DMS 273 (cell line): ENCODE measurements at regions not wholly inside any gene's neighbourhood (a gene's known extent, or its start where the extent isn't known, plus 50 kb on each side); places are given as distances from the start of the nearest gene placed in this dataset.
A peak's percentile ranks its signal among the peaks of the same experiment; 100 is the strongest.
"Not testable (repeated sequence)": the region's sequence is repeated elsewhere in the genome, so short reads cannot be mapped to it uniquely, and the experiment has no call there.

Source experiments
- DNase-seq: peaks from one replicate; lab custom pipeline; 2025; ENCODE audit not compliant: unreplicated experiment; lab: John Stamatoyannopoulos, UW

GRCh38 chr11:44451706-44452105 is 113.8 kb upstream of the CD82 start:
- no peak for DNase-seq

DNA sequence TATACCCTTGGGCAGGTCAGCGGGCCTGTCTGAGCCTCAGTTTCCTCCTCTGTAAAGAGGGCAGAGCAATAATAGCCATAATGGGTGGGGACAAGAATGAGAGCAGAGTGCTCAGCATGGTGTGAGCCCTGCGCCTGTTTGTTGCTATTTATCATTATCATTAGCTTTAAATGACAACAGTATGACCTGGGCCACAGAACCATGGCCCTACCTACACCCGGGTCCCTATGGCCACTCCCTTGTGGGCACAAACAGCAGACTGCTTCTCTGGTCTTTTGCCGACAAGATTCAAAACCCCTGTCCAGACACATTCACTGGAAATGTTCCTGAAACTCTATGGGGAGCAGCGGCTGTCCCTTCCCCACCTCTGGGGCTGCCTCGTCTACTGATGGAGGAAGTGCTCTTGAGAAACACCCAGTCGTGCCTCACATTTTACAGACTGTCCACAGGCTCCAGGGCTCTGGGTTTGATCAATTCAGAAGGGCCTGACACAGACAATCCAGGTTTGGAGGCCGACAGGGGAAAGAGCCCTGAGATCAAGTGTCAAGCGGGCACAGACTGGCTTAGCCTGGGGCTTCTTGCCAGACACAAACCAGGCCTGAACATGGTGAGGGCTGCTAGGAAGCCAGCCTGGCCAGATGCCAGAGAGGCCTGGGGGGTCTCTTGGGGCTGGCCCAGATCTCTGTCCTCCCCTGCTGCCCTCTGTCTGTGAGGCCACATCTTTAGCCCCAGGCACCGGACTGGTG is 112.5 kb upstream of the CD82 start:
- DNase-seq = no peak

DNA sequence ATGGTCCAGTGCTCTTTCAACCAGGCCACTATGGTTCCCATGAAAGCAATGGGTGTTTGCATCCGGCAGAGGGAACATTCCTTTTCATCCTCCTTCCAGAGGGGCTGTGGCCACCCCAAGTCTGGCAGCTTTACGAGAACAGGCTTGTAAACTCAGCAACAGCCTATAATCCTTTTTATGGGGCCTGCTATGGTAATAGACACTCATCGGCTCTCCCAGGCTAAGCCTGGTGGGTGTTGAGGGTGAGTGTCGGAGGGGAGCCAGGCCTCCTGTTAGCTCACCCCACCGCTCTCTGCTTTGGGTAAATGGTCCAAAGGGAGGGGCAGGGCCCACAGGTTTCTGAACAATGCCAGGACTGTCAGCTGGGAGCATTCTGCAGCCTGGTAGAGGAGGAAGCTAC is 111.6 kb upstream of the CD82 start:
- DNase-seq = no peak

DNA sequence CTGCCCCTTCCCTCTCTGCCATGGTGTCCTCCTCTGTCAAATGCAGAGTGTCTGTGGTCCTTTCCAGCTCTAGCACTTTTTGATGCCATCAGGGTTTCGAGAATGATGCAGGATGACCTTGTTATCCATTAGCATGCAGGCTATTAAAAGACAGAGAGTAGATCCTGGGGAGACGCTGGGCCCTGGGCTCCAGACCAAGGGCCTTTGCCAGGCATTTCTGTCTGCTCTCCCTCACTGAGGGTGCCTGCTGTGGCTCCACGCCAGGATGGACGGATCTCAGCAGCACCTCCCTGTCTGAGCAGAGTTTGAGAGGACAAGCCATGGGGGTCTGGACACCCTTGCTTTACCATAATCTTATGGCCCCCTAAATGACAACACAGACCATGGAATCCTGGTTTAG is 110.8 kb upstream of the CD82 start:
- no peak for DNase-seq

GRCh38 chr11:44456544-44457300 is 108.7 kb upstream of the CD82 start:
- DNase-seq = peak; percentile 27

DNA sequence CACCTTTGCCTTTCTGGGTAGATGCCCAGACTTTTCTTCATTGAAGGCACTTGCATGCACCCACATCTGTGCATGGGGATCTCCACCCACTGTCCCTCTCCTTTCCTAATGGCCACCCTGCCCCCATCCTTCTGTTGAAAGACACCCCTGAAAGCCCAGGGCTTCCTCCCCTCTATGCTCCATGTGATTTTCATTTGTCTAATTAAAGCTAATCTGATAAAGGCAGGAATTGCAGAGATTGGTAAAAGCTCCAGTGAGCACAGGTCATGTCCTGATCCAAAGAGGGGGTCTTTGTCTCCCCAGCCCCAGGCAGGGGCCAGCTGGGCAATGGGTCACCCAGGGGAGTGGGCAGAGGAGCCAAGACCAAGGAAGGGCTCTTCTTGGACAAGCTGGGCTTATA is 107.6 kb upstream of the CD82 start:
- no peak for DNase-seq

GRCh38 chr11:44463751-44464150 is 101.7 kb upstream of the CD82 start:
- DNase-seq = no peak

DNA sequence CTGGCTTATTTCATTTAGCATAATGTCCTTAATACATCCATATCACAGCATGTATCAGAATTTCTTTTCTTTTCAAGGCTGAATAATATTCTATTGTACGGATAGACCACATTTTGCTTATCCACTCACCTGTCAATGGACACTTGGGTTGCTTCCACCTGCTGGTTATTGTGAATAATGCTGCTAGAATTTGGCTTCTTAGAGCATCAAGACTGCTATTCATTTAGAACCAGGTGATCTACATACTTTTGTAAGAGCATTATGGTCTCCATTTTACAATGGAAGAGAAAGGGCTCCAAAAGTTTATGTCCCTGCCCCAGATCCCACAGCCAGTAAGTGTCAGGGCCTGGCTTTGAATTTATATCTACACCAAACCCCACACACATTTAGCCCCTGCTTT is 100.7 kb upstream of the CD82 start:
- peak; percentile 25 for DNase-seq

DNA sequence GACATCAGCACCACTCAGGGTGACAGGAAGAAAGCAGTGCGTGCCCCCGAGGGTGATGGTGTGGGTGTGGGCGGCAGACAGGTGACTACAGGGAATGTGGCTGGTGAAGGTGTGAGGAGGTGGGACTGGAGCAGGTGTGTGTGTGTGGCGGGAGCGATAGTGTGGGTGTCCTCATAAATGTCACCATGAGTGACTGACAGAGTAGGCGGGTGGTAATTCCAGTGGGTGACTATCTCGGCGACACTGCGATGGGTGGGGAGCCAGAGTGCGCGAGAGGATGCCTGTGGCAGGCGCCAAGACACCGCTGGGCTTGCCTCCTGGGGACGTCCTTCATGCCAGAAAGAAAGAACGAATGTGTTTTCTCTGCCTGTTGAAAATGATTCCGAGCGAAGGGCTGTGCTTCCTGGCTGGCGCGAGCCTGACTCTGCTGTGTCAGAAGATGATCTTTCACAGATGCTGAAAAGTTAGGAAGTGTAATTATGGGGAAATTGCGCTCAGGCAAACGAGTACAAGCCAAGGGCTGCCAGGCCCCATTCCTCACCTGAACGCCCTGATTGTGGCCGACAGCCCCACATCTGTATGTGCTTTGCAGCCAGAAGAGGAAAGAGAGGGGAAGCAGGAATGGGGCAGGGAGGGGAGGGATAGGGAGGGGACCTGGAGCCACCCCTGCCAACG is 98.8 kb upstream of the CD82 start:
- DNase-seq = no peak

- no peak for DNase-seq
Observed at GRCh38 chr11:44467413-44467812, 98.0 kb upstream of the CD82 start.

- no peak for DNase-seq
Observed at GRCh38 chr11:44467931-44468330, 97.5 kb upstream of the CD82 start.

GRCh38 chr11:44468345-44468988 is 97.0 kb upstream of the CD82 start:
- DNase-seq = no peak

DNA sequence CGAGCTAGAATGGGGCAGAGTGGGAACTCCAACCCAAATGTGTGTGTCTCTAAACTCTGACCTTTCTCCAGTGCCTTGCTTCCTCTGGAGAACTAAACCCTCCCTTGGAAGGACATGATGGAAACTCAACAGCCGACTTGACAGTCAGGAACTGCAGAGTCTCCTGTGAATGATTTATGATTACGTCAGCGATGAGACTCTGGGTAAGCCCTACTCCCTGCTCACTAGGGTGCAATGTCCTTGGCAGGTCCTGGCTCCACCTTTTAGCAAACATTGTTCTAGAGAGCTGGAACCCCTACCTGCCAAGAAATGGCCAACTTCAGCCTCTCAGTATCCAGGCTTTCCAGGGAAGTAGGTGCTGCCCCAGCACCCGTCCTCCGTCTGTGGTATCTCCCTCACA is 96.1 kb upstream of the CD82 start:
- no peak for DNase-seq

GRCh38 chr11:44470854-44471253 is 94.6 kb upstream of the CD82 start:
- DNase-seq = no peak

GRCh38 chr11:44471603-44472002 is 93.9 kb upstream of the CD82 start:
- DNase-seq = no peak

DNA sequence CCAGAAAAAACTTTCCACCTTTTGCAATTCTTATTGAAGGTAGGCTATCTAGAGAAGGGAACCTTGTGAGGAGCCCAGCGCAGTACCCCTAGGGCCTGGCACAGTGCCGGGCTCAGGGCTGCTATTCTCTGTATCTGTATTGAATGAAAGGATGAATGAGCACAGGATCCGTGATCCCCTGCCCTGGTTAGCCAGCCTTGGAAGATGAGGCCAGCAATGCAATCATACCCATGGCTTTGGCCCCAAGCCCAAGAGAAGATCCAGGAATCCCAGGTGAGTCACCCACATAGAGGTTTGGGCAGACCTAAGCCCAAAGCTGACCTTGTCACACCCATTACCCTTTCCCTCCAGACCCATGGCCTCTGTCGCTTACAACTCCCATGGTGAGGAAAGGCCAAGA is 92.5 kb upstream of the CD82 start:
- DNase-seq = no peak

- no peak for DNase-seq
Observed at GRCh38 chr11:44474702-44475101, 90.8 kb upstream of the CD82 start.

DNA sequence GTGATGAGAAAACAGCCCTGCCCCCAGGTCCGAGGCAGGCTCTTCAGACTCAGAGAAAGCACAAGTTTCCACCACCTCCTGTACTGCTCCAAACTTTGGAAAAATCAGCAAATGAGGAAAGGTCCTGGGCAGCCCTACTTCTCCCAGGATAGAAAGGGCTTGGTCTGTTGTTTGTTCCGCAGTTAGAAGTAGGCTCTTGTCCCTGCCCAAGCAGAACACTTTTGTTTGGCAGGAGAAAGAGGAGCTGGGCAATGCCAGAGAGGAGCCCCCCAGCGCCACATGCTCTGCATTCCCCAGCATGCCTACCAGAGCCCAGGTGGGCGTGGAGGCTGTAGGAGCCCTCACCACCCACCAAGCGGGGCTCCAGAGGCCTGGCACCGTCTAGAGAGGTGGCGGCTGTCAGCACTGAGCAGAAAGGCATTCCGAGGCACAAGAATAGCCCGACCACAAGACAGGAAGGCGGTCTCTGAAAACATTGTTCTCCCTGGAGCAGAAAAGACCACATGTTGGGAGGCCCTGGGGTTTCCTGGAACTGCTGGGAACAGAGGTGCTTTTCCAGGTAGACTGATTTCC is 90.3 kb upstream of the CD82 start:
- DNase-seq = no peak

DNA sequence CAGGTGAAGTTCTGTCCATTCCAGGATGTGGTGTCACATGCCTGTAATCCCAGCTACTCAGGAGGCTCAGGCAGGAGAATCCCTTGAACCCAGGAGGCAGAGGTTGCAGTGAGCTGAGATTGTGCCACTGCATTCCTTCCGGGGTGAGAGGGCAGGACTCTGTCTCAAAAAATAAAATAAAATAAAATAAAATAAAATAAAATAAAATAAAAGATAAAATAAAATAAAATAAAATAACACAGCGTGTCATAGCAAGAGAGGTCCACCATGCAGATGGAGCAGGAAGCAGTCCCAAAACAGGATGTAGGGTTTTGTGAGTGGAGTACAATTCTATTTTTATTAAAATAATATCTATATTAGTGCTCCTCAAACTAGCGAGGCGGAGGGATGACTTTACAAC is 83.1 kb upstream of the CD82 start:
- not testable (repeated sequence) for DNase-seq

DNA sequence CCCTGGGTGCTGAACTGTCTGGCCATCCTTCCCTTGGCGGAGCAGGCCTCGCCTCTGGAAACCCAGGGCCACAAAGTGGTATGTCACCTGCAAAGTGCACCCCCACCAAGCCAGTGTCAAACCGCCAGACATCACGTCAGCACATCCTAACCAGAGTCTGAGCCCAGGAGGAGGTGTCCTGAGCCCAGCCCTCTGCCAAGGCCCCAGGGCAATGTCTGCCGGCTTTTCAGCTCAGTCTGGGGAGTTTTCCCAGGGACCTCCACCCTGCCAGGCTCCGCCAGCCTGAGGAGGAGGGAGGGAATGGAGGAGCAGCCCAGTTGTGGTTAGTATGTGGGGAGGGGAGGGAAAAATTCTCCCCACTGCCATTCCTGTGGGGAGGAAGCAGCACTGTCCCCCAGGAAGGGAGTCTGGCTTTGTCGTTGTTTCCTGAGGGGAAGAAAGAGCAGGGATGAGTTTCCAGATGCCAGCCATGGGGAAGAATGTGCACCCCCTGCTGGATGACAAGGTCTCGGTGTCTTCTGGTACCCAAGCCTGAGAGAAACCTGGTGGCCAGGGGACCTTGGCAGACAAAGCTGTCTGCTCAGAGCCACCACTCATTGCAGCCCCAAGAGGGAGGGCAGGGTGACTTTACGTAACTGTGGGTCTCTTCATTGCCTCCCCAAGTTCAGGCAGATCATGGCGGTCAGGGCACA is 81.4 kb upstream of the CD82 start:
- DNase-seq = peak; percentile 29
